Stimulated activated CD4-positive, alpha-beta T cell treated with anti-CD3 and anti-CD28 coated beads, Interleukin-1b, Interleukin-23, amount 100 ng/mL, for 24 hours (primary cell): ENCODE measurements at regions not wholly inside any gene's neighbourhood (a gene's known extent, or its start where the extent isn't known, plus 50 kb on each side); places are given as distances from the start of the nearest gene placed in this dataset.
"Not testable (repeated sequence)": the region's sequence is repeated elsewhere in the genome, so short reads cannot be mapped to it uniquely, and the experiment has no call there.

Source experiments
- DNase-seq, 4 experiments: peaks; one replicate each; pipeline ENCODE4 v3.0.0-alpha.2; 2020; ENCODE audit warnings: low read depth in 4 of 4, low spot score in 1 of 4

- DNase-seq: no peak
Measured at GRCh38 chr3:155995525-155996370, 124.6 kb upstream of the KCNAB1 start.

DNA sequence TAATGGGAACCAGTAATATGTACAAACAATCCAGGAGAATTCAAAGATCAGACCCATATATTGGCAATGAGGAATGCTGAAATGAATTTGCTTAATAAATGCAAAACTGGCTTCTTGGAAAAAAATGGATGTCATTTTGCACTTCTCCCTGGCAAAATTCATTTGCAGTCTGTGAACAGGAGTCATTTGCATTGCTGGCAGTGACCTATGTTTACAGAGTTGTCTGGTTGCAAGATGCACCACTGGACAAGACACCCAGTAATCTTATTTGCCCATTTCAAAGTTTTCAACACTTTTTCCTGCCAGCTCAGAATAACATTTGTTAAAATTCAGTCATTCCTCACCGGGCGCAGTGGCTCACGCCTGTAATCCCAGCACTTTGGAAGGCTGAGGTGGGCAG, 123.5 kb upstream of the KCNAB1 start:
- DNase-seq: no peak

DNA sequence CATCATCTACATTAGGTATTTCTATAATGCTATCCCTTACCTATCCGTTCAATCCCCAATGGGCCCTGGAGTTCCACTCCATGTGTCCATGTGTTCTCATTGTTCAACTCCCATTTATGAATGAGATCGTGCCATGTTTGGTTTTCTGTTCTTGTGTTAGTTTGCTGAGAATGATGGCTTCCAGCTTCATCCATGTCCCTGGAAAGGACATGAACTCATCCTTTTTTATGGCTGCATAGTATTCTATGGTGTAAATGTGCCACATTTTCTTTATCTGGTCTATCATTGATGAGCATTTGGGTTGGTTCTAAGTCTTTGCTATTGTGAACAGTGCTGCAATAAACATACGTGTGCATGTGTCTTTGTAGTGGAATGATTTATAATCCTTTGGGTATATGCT, 122.2 kb upstream of the KCNAB1 start:
- not testable (repeated sequence) for DNase-seq

GRCh38 chr3:156005736-156006135, 114.6 kb upstream of the KCNAB1 start:
- no peak for DNase-seq

GRCh38 chr3:156010829-156011228, 109.5 kb upstream of the KCNAB1 start:
- no peak for DNase-seq

GRCh38 chr3:156014489-156014888, 105.9 kb upstream of the KCNAB1 start:
- no peak for DNase-seq

- DNase-seq: no peak
Measured at GRCh38 chr3:156016902-156017301, 103.5 kb upstream of the KCNAB1 start.

GRCh38 chr3:156017352-156018030, 102.9 kb upstream of the KCNAB1 start:
- no peak for DNase-seq

- no peak for DNase-seq
Measured at GRCh38 chr3:156024904-156025533, 95.4 kb upstream of the KCNAB1 start.

DNA sequence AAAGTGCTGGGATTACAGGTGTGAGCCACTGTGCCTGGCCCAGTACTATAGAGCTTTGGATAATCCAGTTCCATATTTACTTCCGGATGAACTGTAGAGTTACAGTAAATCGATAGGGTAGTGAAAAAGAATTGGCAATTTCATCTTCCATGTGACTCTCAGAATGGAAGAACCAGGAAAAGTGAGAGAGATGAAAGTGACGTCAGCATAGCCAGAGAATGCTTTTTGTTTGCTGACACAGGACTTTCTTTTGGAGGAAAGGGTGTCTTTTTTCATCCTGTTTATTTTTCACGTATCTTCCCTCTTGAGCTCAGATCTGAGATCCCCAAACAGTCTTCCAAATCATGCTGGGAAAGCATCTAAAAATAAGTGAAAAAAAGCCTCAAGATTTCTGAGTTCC, 91.2 kb upstream of the KCNAB1 start:
- no peak for DNase-seq

DNA sequence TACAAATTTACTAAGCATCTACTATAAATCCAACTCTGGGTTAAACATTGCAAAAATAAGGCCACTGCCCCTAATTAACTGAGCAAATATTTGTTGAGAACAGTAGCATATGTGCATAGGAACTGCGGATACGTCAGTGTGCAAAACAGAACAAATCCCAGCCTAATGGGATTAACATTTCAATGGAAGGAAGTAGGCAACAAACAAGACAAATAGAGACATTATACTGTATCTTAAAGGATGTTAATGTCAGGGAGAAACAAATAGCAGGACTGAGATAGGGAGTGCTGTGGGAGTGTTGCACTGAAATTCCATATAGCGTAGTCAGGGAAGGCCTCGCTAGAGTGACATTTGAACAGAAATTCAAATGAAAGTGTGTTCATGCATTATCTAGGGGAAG, 89.7 kb upstream of the KCNAB1 start:
- DNase-seq: no peak

- DNase-seq: no peak
Measured at GRCh38 chr3:156033428-156033827, 87.0 kb upstream of the KCNAB1 start.

- DNase-seq: no peak
Measured at GRCh38 chr3:156035158-156035557, 85.2 kb upstream of the KCNAB1 start.

DNA sequence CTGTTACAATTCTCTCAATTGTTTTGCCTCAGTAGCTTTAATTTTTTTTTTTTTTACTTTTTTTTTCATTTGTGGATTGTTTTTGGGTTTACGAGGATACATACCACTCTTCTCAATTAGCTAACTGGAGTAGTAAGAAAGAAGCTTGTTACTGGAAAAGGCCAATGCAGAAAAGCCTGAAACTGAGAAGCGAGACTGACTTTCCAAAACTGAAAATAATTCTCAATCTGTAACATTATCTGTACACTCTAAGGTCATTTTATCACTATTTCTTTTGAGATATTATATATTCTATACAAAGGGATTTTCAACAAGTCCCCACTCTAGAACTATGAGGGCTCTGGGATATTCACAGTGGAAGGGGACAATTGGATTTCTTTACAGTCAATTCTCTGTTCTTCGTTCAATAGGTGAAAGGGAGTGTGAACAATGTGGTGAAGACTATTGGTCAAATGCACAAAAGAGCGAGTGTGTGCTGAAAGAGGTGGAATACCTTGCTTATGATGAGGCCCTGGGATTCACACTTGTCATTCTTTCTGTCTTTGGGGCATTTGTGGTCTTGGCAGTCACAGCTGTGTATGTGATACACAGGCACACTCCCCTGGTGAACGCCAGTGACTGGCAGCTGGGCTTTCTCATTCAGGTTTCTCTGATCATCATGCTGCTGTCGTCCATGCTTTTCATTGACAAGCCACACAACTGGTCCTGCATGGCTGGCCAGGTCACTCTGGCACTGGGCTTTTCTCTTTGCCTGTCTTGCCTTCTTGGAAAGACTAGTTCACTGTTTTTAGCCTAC, 83.9 kb upstream of the KCNAB1 start:
- no peak for DNase-seq

DNA sequence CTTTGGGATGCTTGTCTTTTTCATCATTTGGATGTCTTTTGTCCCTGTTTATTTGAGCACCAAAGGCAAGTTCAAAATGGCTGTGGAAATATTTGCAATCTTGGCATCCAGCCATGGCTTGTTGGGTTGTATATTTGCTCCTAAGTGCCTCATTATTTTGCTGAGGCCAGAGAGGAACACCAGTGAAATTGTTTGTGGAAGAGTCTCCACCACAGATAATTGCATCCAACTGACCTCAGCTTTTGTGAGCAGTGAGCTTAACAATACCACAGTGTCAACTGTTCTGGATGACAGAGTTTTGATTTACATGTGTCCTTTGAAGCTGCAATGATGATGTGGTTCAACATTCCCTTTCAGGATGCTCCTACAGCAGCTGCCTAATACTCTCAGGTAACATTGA, 83.0 kb upstream of the KCNAB1 start:
- DNase-seq: no peak

- no peak for DNase-seq
Measured at GRCh38 chr3:156038869-156039268, 81.5 kb upstream of the KCNAB1 start.

DNA sequence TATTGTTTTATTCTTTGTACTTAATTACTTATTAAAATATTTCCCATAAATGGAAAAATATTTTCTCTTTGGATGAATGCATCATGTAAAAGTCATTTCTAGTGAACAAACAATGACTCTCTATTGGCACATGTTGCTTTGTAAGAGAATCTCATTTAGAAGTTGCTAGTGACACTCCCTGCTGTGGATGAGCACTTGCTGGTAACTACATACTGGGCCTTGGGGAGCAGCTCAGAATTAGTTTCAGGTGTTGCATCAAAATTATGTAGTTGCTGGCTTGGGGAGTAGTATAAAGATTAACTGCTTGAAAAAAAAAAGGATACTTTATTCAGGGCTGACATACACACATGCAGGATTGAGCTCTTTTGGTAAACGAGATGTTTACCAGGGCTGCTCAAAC, 80.3 kb upstream of the KCNAB1 start:
- DNase-seq: no peak

GRCh38 chr3:156041216-156041841, 79.0 kb upstream of the KCNAB1 start:
- DNase-seq: not testable (repeated sequence)

GRCh38 chr3:156041856-156042255, 78.5 kb upstream of the KCNAB1 start:
- not testable (repeated sequence) for DNase-seq

DNA sequence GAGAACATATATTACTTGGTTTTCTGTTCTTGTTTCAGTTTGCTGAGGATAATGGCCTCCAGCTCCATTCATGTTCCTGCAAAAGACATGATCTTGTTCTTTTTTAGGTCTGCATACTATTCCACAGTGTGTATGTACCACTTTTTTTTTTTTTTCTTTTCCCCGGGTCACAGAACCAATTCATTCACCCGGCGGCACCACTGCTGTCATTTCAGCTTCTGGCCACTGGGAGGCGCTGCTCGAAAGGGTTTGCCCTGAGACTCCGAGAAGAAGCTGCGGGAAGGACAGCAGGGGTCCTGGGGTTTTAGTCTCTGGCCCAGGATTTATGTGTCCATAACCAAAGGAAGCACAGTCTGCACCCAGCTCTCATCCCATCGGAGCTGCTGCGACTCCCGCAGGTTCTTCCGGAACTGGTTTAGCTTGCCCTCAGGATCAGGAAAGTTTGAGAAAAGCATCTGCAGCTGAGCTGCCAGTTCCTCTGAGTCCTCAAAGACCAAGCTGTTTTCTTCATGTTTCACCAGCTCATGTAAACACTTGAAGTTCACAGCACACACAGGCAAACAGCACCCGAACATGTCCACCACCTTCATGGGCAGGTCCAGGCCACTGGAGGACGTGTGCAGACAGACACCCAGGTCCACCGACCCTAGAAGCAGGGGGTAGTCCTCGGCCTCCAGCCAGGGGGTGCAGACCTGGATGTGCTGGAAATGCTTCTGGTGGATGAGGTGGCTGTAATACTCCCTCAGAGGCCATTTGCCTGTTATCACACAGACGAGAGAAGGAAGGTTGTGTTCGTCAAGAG, 76.3 kb upstream of the KCNAB1 start:
- peak; percentile 1 to 32 (median 22) for DNase-seq
